GM13976 (cell line): ENCODE measurements at regions not wholly inside any gene's neighbourhood (a gene's known extent, or its start where the extent isn't known, plus 50 kb on each side); places are given as distances from the start of the nearest gene placed in this dataset.
A peak's percentile ranks its signal among the peaks of the same experiment; 100 is the strongest.

Experiments
- DNase-seq: peaks from one replicate; pipeline ENCODE4 v3.0.0; 2012; ENCODE audit warnings: low spot score
- in situ Hi-C: fragments of 300-500 bp; cut with MboI; formaldehyde crosslinking; loops from one replicate; pipeline ENCODE4 v1.12.0; 2022; ENCODE audit warnings: low sequenced_read_pairs, mixed read lengths, inconsistent platforms; ENCODE audit not compliant: unreplicated experiment
- TF ChIP-seq, protein P1 (sequence below): IDR thresholded peaks from 2 replicates; pipeline ENCODE4 v1.5.1; 2012; ENCODE audit warnings: borderline replicate concordance, mild to moderate bottlenecking; ENCODE audit not compliant: insufficient read depth; ENCODE audit errors: extremely low read depth, missing control alignments, control extremely low read depth

GRCh38 chr15:46293550-46293949 lies 658.7 kb downstream of the SQOR start:
- TF ChIP-seq, protein P1, sequence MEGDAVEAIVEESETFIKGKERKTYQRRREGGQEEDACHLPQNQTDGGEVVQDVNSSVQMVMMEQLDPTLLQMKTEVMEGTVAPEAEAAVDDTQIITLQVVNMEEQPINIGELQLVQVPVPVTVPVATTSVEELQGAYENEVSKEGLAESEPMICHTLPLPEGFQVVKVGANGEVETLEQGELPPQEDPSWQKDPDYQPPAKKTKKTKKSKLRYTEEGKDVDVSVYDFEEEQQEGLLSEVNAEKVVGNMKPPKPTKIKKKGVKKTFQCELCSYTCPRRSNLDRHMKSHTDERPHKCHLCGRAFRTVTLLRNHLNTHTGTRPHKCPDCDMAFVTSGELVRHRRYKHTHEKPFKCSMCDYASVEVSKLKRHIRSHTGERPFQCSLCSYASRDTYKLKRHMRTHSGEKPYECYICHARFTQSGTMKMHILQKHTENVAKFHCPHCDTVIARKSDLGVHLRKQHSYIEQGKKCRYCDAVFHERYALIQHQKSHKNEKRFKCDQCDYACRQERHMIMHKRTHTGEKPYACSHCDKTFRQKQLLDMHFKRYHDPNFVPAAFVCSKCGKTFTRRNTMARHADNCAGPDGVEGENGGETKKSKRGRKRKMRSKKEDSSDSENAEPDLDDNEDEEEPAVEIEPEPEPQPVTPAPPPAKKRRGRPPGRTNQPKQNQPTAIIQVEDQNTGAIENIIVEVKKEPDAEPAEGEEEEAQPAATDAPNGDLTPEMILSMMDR: no peak
- DNase-seq: no peak
- in situ Hi-C loops: no loop called here

DNA sequence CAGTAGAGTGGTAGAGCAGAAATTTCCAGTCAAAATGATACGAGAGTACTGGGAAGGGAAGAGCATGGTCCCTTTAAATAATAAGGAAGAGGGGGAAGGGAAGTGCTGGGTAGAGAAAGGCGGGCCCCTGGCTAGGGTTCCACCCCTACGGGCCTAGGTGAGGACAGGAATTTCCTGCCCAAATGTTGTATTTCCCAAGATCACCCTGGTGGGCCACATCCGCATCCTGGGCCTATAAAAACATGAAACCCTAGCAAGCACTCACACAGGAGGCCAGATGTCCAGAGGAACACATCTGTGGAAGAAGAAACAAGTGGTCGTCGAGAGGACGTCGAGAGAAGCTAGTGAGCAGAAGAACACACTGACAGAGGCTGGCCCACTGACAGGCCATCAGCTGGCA lies 661.2 kb downstream of the SQOR start:
- no peak for DNase-seq
- TF ChIP-seq, protein P1: no peak
- in situ Hi-C loops: no loop called here

DNA sequence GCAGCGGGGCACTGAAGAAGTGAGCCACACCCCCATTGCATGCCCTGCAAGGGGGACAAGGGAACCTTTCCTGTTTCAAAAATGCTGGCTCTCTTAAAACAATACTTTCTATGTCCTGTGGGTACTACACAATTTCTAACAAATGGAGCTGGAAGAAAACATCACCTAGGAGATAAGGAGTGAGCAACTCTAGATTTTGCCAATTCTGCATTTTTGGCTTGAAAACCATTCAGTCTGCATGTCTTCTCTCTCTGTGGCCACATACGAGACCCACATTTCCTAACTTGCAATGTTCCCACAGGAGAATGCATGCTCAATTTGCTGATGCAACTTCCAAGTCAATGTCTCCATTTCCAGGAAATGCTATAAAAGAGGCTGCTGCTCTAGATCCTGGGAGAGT lies 662.0 kb downstream of the SQOR start:
- no peak for DNase-seq
- in situ Hi-C loops: no loop called here
- TF ChIP-seq, protein P1: no peak

DNA sequence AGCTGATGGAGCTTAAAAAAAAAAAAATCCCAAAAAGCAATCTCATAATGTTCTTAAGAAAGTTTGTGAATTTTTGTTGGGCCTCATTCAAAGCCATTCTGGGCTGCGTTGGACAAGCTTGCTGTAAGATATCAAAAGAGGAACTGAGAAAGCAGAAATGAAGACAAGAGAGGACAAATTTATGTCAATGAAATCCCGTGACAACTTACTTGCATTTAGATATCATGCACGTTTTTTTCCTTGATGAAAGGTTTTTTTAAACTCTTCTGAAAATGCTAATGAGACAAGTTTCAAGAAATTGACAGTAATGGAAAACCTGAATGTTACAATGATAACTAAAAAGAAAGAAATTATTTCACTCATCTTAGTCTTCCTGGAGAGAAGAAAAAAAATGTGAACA lies 662.9 kb downstream of the SQOR start:
- TF ChIP-seq, protein P1: no peak
- in situ Hi-C loops: no loop called here
- DNase-seq: peak; percentile 12

- in situ Hi-C loops: no loop called here
- DNase-seq: no peak
- TF ChIP-seq, protein P1: no peak
These were observed 665.9 kb downstream of the SQOR start for GRCh38 chr15:46300716-46301115.

- TF ChIP-seq, protein P1: no peak
- in situ Hi-C loops: no loop called here
- DNase-seq: no peak
These were observed 666.5 kb downstream of the SQOR start for GRCh38 chr15:46301291-46301690.

DNA sequence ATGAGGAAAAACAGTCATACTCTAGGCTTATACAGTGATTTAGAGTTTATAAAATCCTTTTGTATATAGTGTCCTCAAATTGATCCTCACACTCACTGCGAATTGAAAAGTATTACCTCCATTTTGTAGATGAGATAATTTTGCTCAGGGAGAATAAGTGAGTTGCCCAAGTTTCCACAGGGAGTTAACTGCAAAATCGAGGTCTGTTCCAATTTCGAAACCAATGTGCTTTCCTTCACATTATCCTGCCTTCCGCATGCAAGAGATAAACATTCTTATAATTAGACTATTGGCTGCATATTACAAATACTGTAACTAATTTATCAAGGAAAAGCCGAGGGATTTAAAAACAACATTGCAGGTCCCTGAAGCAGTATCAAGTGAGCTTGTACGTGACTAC lies 667.0 kb downstream of the SQOR start:
- TF ChIP-seq, protein P1: no peak

More for the DNA sequence above, 667.0 kb downstream of the SQOR start:
- in situ Hi-C loops: no loop called here
- no peak for DNase-seq
